ENCODE measurements at regions not wholly inside any gene's neighbourhood (a gene's known extent, or its start where the extent isn't known, plus 50 kb on each side); places are given as distances from the start of the nearest gene placed in this dataset.

- TF ChIP-seq POLR2A (IDR thresholded peaks at IDR 0.05) (no peak), EP300 (IDR thresholded peaks at IDR 0.05) (no peak)
- TF ChIP-seq, protein P1, sequence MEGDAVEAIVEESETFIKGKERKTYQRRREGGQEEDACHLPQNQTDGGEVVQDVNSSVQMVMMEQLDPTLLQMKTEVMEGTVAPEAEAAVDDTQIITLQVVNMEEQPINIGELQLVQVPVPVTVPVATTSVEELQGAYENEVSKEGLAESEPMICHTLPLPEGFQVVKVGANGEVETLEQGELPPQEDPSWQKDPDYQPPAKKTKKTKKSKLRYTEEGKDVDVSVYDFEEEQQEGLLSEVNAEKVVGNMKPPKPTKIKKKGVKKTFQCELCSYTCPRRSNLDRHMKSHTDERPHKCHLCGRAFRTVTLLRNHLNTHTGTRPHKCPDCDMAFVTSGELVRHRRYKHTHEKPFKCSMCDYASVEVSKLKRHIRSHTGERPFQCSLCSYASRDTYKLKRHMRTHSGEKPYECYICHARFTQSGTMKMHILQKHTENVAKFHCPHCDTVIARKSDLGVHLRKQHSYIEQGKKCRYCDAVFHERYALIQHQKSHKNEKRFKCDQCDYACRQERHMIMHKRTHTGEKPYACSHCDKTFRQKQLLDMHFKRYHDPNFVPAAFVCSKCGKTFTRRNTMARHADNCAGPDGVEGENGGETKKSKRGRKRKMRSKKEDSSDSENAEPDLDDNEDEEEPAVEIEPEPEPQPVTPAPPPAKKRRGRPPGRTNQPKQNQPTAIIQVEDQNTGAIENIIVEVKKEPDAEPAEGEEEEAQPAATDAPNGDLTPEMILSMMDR (IDR thresholded peaks at IDR 0.05), result no peak
Measured at GRCh38 chr15:29345549-29346525, 76.2 kb upstream of the NSMCE3 start.

All from upper lobe of left lung (tissue), 4 donors.